ENCODE measurements at regions not wholly inside any gene's neighbourhood (a gene's known extent, or its start where the extent isn't known, plus 50 kb on each side); places are given as distances from the start of the nearest gene placed in this dataset.

DNA sequence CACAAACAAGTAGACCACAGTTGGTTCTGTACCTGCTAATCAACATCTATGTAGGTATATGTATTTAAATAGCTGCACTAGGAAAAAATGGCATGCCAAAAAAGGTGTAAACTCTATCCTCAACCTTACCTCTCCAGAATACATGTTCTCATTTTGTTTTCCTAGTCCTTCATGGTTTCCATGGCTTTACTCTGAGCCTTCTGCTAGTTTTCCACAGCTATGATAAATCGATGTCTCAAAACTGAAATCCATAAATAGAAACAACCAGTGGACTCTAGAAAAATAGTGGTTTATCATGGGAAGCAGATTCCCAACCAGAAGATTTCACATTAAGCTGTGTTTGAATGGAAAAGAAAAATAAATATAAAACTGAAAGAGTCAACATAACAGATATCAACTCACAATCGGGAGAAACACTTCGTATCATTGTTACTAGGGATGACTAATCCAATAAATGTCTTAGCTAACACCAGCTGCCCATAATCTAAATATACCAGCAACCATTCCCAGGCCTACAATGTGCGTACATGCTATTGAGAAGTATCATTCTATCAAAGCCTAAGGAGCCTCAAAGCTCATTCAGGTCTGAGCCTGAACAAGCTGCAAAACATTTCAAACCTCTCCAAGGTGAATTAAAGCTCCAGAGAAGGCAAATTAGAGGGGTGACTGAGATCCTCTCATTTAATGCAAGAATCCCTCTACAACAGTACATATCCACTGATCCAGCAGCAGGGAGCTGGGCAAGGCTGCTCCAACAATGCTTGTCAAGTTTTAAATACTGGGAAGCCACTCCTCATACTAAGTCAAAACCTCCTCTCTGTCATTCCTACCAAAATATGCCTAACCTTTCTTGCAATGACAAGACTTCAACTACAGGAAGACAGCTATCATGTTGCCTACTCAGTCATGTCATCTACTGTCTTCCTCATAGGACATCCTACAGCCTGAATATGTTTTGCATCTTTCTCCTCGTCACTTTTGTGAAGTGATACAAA is 90.2 kb downstream of the KCTD12 start:
- Histone ChIP-seq H3K9ac (ENCODE audit: low read depth, low read length) (no peak overlapping the region), H3K4me3 (ENCODE audit: low read depth, low read length) (no peak overlapping the region), H3K4me1 (ENCODE audit: control insufficient read depth, insufficient read depth, low read length) (peaks cover 7% of the 10 kb centered on the region), H3K27me3 (ENCODE audit: control insufficient read depth, insufficient read depth, low read length) (no peaks in the 10 kb centered on the region), H3K36me3 (ENCODE audit: control insufficient read depth, insufficient read depth, low read length) (no peaks in the 10 kb centered on the region), H3K9me3 (ENCODE audit: control insufficient read depth, insufficient read depth, low read length) (no peaks in the 10 kb centered on the region), H3K27ac (ENCODE audit: low read depth, low read length) (no peak overlapping the region)

- Histone ChIP-seq H3K27me3 (ENCODE audit: control insufficient read depth, insufficient read depth, low read length) (no peaks in the 10 kb centered on the region), H3K36me3 (ENCODE audit: control insufficient read depth, insufficient read depth, low read length) (no peaks in the 10 kb centered on the region), H3K4me1 (ENCODE audit: control insufficient read depth, insufficient read depth, low read length) (peaks cover 7% of the 10 kb centered on the region), H3K9me3 (ENCODE audit: control insufficient read depth, insufficient read depth, low read length) (no peaks in the 10 kb centered on the region), H3K9ac (ENCODE audit: low read depth, low read length) (no peak overlapping the region), H3K27ac (ENCODE audit: low read depth, low read length) (no peak overlapping the region), H3K4me3 (ENCODE audit: low read depth, low read length) (no peak overlapping the region)
These were observed 93.4 kb downstream of the KCTD12 start for GRCh38 chr13:76792731-76793347.

- Histone ChIP-seq H3K4me3 (ENCODE audit: low read depth, low read length) (no peak overlapping the region), H3K27me3 (ENCODE audit: control insufficient read depth, insufficient read depth, low read length) (no peaks in the 10 kb centered on the region), H3K36me3 (ENCODE audit: control insufficient read depth, insufficient read depth, low read length) (no peaks in the 10 kb centered on the region), H3K9ac (ENCODE audit: low read depth, low read length) (no peak overlapping the region), H3K9me3 (ENCODE audit: control insufficient read depth, insufficient read depth, low read length) (no peaks in the 10 kb centered on the region), H3K27ac (ENCODE audit: low read depth, low read length) (no peak overlapping the region), H3K4me1 (ENCODE audit: control insufficient read depth, insufficient read depth, low read length) (peaks cover 7% of the 10 kb centered on the region)
These were observed 95.0 kb downstream of the KCTD12 start for GRCh38 chr13:76790980-76791819.

DNA sequence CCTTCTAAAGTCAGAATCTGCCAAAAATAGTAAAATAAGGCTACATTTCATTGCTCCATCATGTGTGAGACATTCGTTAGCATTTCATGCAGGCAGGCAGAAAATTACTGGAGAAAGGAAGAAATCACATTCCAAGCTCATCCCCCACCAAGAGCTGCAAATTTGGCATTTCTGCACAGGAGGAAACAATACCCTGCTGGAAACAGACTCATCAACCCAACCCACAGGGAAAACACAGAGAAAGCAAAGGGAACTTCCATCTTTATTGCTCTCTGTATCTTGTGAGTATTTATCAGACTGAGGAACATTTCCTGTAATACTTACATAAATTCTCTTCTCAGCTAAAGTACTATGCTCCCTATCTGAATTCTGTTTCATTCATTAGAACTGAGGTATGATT is 95.7 kb downstream of the KCTD12 start:
- Histone ChIP-seq H3K4me3 (ENCODE audit: low read depth, low read length) (no peak overlapping the region), H3K27ac (ENCODE audit: low read depth, low read length) (no peak overlapping the region)

DNA sequence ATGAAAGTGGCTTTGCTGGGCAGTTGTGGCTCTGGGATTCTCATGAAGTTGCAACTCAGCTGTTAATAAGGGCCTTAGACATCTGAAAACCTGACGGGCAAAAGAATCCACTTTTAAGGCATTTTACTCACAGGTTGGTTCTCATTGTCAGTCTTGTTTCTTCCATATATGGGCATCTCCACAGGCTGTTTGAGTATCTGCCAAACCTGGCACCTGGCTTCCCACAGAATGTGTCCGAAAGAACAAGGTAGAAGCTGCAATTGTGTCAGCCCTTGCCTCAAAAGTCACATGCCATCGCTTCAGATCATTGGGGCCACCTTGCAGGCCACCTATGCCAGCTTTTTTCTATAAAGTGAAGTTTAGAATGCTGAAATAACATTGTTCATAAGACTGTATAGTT is 102.4 kb downstream of the KCTD12 start:
- Histone ChIP-seq H3K27me3 (ENCODE audit: control insufficient read depth, insufficient read depth, low read length) (no peaks in the 10 kb centered on the region), H3K9ac (ENCODE audit: low read depth, low read length) (no peak overlapping the region), H3K4me1 (ENCODE audit: control insufficient read depth, insufficient read depth, low read length) (no peaks in the 10 kb centered on the region), H3K9me3 (ENCODE audit: control insufficient read depth, insufficient read depth, low read length) (no peaks in the 10 kb centered on the region), H3K36me3 (ENCODE audit: control insufficient read depth, insufficient read depth, low read length) (no peaks in the 10 kb centered on the region), H3K27ac (ENCODE audit: low read depth, low read length) (no peak overlapping the region), H3K4me3 (ENCODE audit: low read depth, low read length) (no peak overlapping the region)

More for the DNA sequence above, 95.7 kb downstream of the KCTD12 start:
- Histone ChIP-seq H3K27me3 (ENCODE audit: control insufficient read depth, insufficient read depth, low read length) (no peaks in the 10 kb centered on the region), H3K36me3 (ENCODE audit: control insufficient read depth, insufficient read depth, low read length) (no peaks in the 10 kb centered on the region), H3K9me3 (ENCODE audit: control insufficient read depth, insufficient read depth, low read length) (no peaks in the 10 kb centered on the region), H3K4me1 (ENCODE audit: control insufficient read depth, insufficient read depth, low read length) (peaks cover 7% of the 10 kb centered on the region), H3K9ac (ENCODE audit: low read depth, low read length) (no peak overlapping the region)

DNA sequence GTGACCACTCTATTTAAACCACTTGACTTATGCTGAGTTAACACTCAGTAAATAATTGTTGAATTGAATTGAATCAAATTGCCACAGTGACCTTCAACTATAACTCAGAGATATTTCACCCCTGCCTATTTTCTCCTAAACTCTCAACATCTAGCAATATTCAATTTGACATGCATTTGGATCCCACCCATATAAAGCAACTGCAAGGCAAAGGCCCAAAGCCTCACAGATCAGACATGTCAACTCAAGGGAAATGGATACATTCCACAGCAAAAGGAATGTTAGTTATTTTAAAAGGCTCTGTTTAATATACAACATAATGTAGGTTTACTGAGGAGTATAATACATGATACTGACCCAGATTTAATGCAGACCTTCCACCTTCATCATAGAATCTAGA is 107.4 kb downstream of the KCTD12 start:
- no peak overlapping the region for H3K27ac ChIP-seq (ENCODE audit: low read depth, low read length)
- H3K4me1 ChIP-seq (ENCODE audit: control insufficient read depth, insufficient read depth, low read length) = peaks cover 2% of the 10 kb centered on the region
- no peaks in the 10 kb centered on the region for H3K36me3 ChIP-seq (ENCODE audit: control insufficient read depth, insufficient read depth, low read length)

DNA sequence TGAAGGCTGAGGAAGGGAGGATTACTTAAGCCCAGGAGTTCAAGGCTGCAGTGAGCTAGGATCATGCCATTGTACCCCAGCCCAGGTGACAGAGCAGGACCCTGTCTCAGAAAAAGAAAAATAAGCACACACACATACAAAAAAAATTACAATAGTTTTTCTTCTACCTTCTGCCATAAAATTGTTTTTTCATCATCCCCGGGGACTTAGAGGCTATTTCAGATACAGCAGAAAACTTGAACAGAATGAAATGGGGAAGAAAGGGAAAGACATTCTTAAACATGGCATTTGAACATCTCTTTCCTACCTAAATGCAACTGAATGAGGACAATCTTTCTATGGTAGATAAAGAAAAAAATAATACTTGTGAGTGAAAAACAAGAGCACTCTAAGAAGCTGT is 109.1 kb downstream of the KCTD12 start:
- Histone ChIP-seq H3K27me3 (ENCODE audit: control insufficient read depth, insufficient read depth, low read length) (no peaks in the 10 kb centered on the region), H3K4me3 (ENCODE audit: low read depth, low read length) (no peak overlapping the region), H3K4me1 (ENCODE audit: control insufficient read depth, insufficient read depth, low read length) (peaks cover 8% of the 10 kb centered on the region), H3K9me3 (ENCODE audit: control insufficient read depth, insufficient read depth, low read length) (no peaks in the 10 kb centered on the region), H3K27ac (ENCODE audit: low read depth, low read length) (no peak overlapping the region), H3K36me3 (ENCODE audit: control insufficient read depth, insufficient read depth, low read length) (no peaks in the 10 kb centered on the region), H3K9ac (ENCODE audit: low read depth, low read length) (no peak overlapping the region)

More for the DNA sequence above, 107.4 kb downstream of the KCTD12 start:
- Histone ChIP-seq H3K9ac (ENCODE audit: low read depth, low read length) (no peak overlapping the region), H3K27me3 (ENCODE audit: control insufficient read depth, insufficient read depth, low read length) (no peaks in the 10 kb centered on the region), H3K9me3 (ENCODE audit: control insufficient read depth, insufficient read depth, low read length) (no peaks in the 10 kb centered on the region), H3K4me3 (ENCODE audit: low read depth, low read length) (no peak overlapping the region)

- Histone ChIP-seq H3K9me3 (ENCODE audit: control insufficient read depth, insufficient read depth, low read length) (no peaks in the 10 kb centered on the region), H3K27ac (ENCODE audit: low read depth, low read length) (no peak overlapping the region), H3K4me3 (ENCODE audit: low read depth, low read length) (no peak overlapping the region), H3K4me1 (ENCODE audit: control insufficient read depth, insufficient read depth, low read length) (peaks cover 8% of the 10 kb centered on the region), H3K27me3 (ENCODE audit: control insufficient read depth, insufficient read depth, low read length) (no peaks in the 10 kb centered on the region), H3K9ac (ENCODE audit: low read depth, low read length) (no peak overlapping the region), H3K36me3 (ENCODE audit: control insufficient read depth, insufficient read depth, low read length) (no peaks in the 10 kb centered on the region)
These were observed 111.0 kb downstream of the KCTD12 start for GRCh38 chr13:76775088-76775740.

- H3K27me3 ChIP-seq (ENCODE audit: control insufficient read depth, insufficient read depth, low read length) = no peaks in the 10 kb centered on the region
- no peaks in the 10 kb centered on the region for H3K9me3 ChIP-seq (ENCODE audit: control insufficient read depth, insufficient read depth, low read length)
- H3K4me1 ChIP-seq (ENCODE audit: control insufficient read depth, insufficient read depth, low read length) = peaks cover 8% of the 10 kb centered on the region
- no peak overlapping the region for H3K27ac ChIP-seq (ENCODE audit: low read depth, low read length)
- no peak overlapping the region for H3K9ac ChIP-seq (ENCODE audit: low read depth, low read length)
- H3K4me3 ChIP-seq (ENCODE audit: low read depth, low read length) = no peak overlapping the region
- no peaks in the 10 kb centered on the region for H3K36me3 ChIP-seq (ENCODE audit: control insufficient read depth, insufficient read depth, low read length)
These were observed 112.6 kb downstream of the KCTD12 start for GRCh38 chr13:76773448-76774094.

DNA sequence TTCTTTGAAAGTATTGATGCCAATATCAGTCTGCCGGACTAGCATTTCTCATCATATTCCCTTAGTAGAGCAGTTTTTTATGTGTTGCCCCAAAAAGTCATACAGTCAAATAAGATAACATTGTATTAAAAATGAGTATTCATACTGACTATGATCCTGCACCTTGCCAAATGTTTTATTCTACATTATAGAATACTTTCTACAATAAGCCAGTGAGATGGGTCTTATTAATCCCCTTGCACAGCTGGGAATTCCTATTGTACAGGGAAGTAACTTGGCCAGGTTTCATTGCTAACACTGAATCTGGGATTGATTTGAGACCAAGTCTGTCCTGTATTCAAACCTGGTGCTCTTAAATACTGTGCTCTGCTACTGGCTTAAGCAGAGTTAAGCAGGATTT is 114.0 kb downstream of the KCTD12 start:
- Histone ChIP-seq H3K27ac (ENCODE audit: low read depth, low read length) (no peak overlapping the region), H3K9me3 (ENCODE audit: control insufficient read depth, insufficient read depth, low read length) (no peaks in the 10 kb centered on the region), H3K36me3 (ENCODE audit: control insufficient read depth, insufficient read depth, low read length) (no peaks in the 10 kb centered on the region), H3K4me1 (ENCODE audit: control insufficient read depth, insufficient read depth, low read length) (peaks cover 8% of the 10 kb centered on the region), H3K27me3 (ENCODE audit: control insufficient read depth, insufficient read depth, low read length) (no peaks in the 10 kb centered on the region), H3K4me3 (ENCODE audit: low read depth, low read length) (no peak overlapping the region), H3K9ac (ENCODE audit: low read depth, low read length) (no peak overlapping the region)
